ENCODE measurements at regions not wholly inside any gene's neighbourhood (a gene's known extent, or its start where the extent isn't known, plus 50 kb on each side); places are given as distances from the start of the nearest gene placed in this dataset.
A peak's percentile ranks its signal among the peaks of the same experiment; 100 is the strongest.
"Not testable (repeated sequence)": the region's sequence is repeated elsewhere in the genome, so short reads cannot be mapped to it uniquely, and the experiment has no call there.

- intact Hi-C loops (cut with DNase I), result no loop called here
These were observed 69.7 kb downstream of the DLL1 start for GRCh38 chr6:170221052-170221752.

GRCh38 chr6:170213637-170214018, 77.2 kb downstream of the DLL1 start:
- peak in 1 of 10 donors; percentile 47 for DNase-seq

More at GRCh38 chr6:170221052-170221752, 69.7 kb downstream of the DLL1 start:
- DNase-seq, result peak in 1 of 10 donors; percentile 51

GRCh38 chr6:170212956-170213636, 77.8 kb downstream of the DLL1 start:
- DNase-seq, result peak in 2 of 10 donors; percentile 51 to 62
- intact Hi-C loops (cut with DNase I), result no loop called here

More at GRCh38 chr6:170213637-170214018, 77.2 kb downstream of the DLL1 start:
- intact Hi-C loops (cut with DNase I), result not testable (repeated sequence)

GRCh38 chr6:170212051-170212756, 78.7 kb downstream of the DLL1 start:
- peak in 2 of 10 donors; percentile 47 to 72 for DNase-seq
- intact Hi-C loops (cut with DNase I), result no loop called here

DNA sequence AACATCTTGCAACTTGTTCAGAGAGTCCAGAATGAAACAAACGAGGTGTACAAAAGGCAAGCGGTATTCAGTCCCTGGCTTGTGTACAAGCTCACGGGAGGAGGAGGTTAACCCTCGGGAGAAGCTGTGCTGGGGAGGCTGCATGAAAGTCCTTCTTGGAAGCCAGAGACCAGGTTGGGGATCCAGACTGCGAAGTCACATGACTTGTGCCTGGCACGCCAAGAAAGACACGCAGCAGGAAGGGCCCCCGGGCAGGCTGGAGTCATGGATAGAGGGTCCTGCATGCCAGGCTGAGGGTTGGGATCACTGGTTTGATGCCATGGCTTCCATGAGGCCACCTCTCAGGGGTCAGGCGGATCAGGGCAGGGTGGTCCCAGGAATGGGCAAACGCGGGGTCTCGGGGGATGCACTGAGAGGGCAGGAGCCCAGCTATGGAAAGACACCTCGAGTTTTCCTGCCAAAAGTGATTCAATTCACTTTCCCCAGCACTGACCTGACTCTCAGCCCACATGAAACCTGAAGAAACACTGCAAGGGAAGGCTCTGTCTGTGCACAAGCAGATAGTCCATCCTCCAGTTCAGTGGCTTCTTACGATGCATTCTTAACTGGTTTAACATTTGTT, 79.4 kb downstream of the DLL1 start:
- intact Hi-C loops (cut with DNase I), result no loop called here
- peak in 1 of 10 donors; percentile 30 for DNase-seq

GRCh38 chr6:170210651-170211403, 80.1 kb downstream of the DLL1 start:
- intact Hi-C loops (cut with DNase I), result no loop called here
- DNase-seq, result peak in 1 of 10 donors; percentile 41

DNA sequence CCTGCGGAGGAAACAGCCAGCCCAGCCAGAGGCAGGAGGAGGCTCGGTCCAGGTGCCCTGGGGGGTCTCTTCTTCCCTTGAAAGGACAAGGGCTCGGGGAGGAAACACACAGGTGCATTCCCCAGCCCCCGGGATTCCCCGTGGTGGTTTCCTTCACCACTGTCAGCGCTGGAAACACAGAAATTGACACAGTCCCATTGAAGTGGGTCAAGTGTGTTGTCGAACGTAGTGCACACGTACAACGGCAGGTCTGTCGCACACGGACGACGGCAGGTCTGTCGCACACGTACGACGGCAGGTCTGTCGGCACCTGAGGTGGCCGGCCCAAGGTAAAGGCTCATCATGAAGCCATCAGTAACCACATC, 80.9 kb downstream of the DLL1 start:
- peak in 3 of 10 donors; percentile 31 to 67 (median 42) for DNase-seq
- intact Hi-C loops (cut with DNase I), result no loop called here

GRCh38 chr6:170209354-170210025, 81.4 kb downstream of the DLL1 start:
- intact Hi-C loops (cut with DNase I), result no loop called here
- DNase-seq, result peak in 3 of 10 donors; percentile 55 to 77 (median 62)

DNA sequence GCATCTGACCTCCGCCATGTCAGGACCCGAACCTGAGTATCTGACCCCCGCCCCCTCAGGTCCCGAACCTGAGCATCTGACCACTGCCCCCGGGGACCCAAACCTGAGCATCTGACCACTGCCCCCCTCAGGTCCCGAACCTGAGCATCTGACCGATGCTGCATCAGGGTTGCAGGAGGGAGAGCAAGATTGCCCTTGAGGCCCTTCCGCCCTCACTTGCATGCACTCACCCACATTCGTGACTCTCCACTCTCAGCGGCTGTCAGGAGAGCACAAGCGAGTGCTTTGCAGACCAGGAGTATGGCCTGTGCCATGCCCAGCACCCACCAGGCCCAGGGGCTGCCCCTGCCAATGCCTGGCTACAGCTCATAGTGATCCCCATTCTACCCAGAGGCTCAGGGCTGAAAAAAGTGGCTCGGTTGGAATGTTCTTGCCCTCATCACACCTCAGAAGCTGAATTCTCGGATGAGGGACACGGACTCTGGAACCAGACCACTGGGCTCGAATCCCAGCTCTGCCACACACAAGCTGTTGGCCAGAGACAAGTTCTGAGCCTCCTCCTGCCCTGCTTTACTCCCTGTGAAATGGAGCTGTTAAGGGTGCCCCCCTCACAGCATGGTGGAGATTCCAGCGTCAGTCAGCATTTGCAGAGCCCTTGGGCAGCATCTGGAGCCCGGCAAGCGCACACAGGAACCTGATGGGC, 82.1 kb downstream of the DLL1 start:
- intact Hi-C loops (cut with DNase I), result no loop called here
- DNase-seq, result peak in 3 of 10 donors; percentile 54 to 70 (median 57)

GRCh38 chr6:170208182-170208601, 82.7 kb downstream of the DLL1 start:
- intact Hi-C loops (cut with DNase I), result no loop called here
- peak in 3 of 10 donors; percentile 48 to 60 (median 55) for DNase-seq

- peak in 2 of 10 donors; percentile 22 to 28 for DNase-seq
- intact Hi-C loops (cut with DNase I), result no loop called here
These were observed 83.2 kb downstream of the DLL1 start for GRCh38 chr6:170207586-170208181.

GRCh38 chr6:170206851-170207431, 83.9 kb downstream of the DLL1 start:
- intact Hi-C loops (cut with DNase I), result no loop called here
- peak in 3 of 10 donors; percentile 61 to 74 (median 66) for DNase-seq

- no peak for DNase-seq
- intact Hi-C loops (cut with DNase I), result no loop called here
These were observed 84.6 kb downstream of the DLL1 start for GRCh38 chr6:170206317-170206621.

- peak in 1 of 10 donors; percentile 35 for DNase-seq
- intact Hi-C loops (cut with DNase I), result no loop called here
These were observed 85.2 kb downstream of the DLL1 start for GRCh38 chr6:170205534-170206316.

GRCh38 chr6:170205126-170205525, 85.8 kb downstream of the DLL1 start:
- intact Hi-C loops (cut with DNase I), result no loop called here

DNA sequence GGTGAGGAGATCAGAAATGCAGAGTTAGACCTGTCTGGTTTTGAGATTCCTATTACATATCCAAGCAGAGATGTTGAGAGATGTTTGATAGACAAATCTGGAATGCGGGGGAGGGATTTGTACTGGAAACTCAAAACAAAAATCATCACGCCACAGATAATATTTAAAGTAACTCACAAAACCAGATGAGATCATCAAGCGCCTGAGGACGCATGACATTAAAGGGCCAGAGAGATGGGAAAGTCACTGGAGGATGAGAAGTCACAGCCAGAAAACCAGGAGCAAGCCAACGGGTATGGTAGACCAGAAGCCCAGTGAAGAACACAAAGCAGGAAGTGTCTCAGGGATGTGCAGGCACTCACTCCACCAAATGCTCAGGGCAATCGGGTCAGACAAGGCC, 87.7 kb downstream of the DLL1 start:
- intact Hi-C loops (cut with DNase I), result no loop called here
- no peak for DNase-seq

More at GRCh38 chr6:170205126-170205525, 85.8 kb downstream of the DLL1 start:
- DNase-seq, result no peak

DNA sequence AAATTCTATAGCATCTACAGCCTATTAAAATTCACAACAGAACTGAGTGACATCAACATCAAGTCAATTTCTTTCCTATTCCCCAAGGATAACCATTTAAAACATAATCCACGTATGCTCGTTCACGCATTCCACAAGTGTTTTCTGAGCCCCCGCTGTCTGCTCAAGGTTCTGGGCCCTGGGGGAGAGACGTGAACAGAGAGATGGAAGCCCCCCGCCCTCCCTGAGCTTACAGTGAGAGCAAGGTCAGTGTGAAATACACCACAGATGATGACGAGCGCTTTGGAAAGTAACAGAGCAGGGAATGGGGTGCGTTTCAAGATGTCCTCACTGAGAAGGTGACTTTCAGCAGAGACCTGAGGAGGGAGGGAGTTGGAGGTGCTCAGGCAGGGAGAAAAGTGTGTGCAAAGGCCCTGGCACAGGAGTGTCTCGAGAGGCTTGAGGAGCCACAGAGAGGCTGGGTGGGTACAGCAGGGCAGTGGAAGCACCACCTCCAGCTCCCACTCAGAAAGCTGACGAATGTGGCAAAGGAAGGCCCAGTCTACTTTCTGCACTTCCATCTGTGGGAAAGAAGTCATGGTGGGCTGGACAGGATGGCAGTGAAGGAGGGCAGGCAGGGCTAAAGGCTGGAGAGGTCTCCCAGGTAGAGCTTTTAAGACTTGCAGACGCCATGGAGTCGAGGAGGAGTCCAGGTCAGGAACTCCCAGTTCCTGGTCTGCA, 88.3 kb downstream of the DLL1 start:
- DNase-seq, result no peak

More for the DNA sequence above, 88.3 kb downstream of the DLL1 start:
- intact Hi-C loops (cut with DNase I), result no loop called here

Data from posterior cingulate gyrus (tissue), 11 donors.